DMS 273 (cell line): ENCODE measurements at regions not wholly inside any gene's neighbourhood (a gene's known extent, or its start where the extent isn't known, plus 50 kb on each side); places are given as distances from the start of the nearest gene placed in this dataset.

ENCODE experiments used
- DNase-seq: peaks from one replicate; lab custom pipeline; 2025; ENCODE audit not compliant: unreplicated experiment; lab: John Stamatoyannopoulos, UW

DNA sequence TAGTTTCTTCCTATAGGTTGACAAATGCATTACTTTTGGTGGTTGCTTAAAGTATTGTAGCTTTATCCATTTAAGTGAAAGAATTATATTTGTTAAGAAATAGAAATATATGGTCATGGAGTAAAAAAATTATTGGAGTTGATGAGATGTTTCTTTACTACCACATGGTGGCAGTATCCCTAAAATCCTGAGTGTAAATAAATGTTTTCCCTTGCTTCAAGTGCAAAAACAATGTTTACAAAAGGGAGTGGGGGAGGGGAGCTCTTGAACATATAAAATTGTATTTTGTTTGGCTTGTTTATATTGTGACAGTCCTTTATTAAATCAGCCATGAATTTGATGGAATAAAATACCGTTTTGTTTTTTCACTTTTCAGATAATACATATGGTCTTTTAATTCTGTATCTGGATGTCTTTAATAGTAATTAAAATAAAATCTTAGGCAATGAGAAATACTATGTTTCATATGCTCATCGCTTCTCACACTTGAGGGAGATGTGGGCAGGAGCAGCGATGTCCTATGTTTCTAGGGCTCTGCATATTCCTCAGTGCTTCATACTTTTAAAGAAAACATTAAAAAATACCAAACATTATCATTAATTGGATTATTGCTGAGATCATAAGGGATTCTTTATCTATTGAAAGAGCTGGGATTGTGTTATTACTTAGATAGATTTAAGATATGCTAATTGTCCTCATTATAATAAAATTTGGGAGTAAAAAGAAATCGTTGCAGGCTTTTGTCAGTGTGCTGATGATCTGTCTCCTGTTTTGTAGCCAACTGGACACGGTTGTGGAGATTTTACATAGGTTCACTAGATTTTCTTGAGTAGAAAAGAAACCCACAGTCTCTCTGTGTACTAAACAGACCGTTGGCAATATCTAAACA lies 349.7 kb downstream of the TUSC7 start:
- DNase-seq = peak; percentile 66

DNA sequence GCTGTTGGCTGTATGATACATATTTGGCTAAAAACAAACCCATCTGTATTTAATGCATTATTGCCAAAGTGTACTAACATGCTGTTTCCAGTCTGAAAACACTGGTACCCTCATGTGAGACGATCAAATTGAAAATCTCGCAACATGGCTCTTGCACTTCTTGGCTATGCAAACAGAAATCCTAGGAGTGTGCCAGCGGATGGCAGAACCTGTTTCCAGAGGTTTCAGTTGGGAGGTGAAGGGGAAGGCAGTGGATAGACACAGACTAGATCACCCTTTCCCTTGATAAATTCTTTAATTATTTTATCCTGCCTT lies 350.3 kb downstream of the TUSC7 start:
- DNase-seq = no peak

- DNase-seq = no peak
Observed at GRCh38 chr3:117063930-117064329, 354.4 kb downstream of the TUSC7 start.

DNA sequence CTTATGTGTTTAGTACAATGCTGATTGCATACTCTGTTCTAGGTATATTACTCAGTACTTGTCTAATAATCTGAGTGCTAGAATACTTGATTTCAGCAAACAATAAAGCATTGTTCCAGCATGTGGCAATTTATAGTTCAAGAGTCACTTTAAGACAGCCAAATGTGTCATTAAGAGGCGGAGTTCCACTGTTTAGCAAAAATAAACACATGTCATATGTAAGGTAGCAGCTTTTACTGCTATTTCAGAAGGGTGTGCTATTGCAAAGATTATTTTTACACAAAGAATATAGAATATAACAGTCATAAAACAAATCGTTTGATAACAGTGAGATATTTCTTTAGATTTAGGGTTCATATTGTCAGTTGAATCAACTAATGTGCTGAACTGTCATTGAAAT lies 358.7 kb downstream of the TUSC7 start:
- no peak for DNase-seq

DNA sequence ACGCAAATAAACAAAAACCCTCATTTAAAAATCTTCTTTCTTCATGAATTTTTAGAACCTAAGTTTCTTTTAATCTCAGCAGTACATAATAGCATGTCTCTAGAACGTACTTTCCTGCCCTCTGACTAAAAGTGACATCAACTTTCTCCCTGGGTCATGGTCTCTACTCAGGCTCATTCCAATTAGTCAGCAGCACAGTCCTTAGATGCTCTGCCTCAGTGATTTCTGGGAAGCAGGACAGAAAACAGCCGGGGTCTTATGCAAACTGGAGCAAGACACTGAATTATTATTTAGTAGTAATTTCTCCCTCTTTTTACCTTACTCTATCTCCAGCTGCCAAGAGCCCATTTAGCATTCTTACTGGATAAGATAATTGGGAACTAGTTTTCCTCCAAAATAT lies 365.2 kb downstream of the TUSC7 start:
- no peak for DNase-seq

DNA sequence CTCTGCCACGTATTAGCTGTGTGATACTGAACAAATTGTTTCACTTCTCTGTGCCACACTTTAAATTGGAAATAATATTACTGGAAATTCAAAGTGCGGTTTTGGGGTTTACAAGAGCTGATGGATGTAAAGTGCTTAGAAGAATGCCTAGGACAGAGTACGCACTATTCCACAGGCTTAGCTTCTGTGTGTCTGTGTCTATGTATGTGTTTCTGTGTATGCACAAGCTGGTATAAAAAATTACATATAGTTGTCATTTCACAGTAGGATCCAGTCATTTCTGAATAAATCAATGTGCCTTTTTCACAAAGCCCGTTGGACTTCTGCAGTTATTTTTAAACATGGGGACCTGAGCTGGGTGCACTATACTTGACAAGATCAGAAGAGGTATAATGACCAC lies 370.4 kb downstream of the TUSC7 start:
- DNase-seq = no peak

DNA sequence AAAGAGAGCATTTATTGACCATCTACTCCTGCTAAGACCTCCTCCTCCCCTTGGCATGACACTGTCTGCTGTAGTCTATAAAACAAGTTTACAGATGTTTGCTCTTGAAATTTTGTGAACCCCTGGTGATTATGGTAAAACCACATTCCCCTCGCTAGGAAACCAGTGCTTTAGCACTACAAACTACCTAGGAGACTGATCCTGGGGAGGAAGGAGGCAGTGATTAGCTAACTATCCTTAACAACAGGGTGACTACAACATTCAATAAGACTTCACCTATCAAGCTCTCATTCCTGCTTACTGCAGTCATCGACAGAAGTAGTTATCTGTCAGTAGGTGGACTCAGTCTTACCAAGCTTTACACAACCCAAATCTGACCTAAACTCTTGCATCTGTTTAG lies 371.3 kb downstream of the TUSC7 start:
- DNase-seq = no peak

- no peak for DNase-seq
Observed at GRCh38 chr3:117084277-117084676, 374.7 kb downstream of the TUSC7 start.

GRCh38 chr3:117084739-117085270 lies 375.2 kb downstream of the TUSC7 start:
- no peak for DNase-seq

GRCh38 chr3:117091676-117092075 lies 382.1 kb downstream of the TUSC7 start:
- no peak for DNase-seq

GRCh38 chr3:117096549-117096948 lies 387.0 kb downstream of the TUSC7 start:
- DNase-seq = no peak

- no peak for DNase-seq
Observed at GRCh38 chr3:117097351-117097750, 387.8 kb downstream of the TUSC7 start.

- no peak for DNase-seq
Observed at GRCh38 chr3:117101697-117102096, 392.1 kb downstream of the TUSC7 start.

GRCh38 chr3:117102426-117102825 lies 392.8 kb downstream of the TUSC7 start:
- no peak for DNase-seq

DNA sequence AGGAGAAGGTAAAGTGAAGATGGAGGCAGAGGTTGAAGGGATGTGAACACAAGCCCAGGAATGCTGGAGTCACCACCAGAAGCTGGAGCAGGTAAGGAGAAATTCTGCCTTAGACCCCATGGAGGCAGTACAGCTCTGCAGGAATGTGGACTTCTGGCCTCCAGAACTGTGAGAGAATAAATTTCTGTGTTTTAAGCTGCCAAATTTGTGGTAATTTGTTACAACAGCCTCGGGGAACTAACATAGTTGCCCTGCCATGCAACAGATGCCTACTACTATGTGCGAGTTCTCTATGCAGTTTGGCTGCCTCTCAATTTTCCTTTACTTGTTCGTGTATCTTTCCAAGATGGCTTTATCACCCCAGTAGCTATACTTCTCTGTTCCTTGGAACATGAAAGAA lies 394.1 kb downstream of the TUSC7 start:
- DNase-seq = peak; percentile 15

DNA sequence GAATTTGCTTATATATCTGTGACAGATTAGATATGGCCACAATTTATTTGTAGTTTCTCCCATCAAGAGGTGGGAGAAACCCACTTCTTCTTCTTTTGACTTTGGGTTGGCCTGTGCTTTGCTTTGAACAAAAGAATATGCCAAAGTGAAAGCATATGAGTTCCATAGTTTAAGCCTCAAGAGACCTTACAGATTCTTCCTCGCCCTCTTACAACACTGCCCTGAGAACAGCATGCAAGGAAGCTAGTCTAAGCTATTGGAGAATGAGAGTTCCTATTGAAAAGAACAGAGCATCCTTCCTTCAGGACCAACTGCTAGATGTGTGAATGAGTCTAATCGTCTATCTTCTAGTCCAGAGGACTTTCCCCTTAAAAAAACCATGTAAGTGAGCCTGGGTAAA lies 394.8 kb downstream of the TUSC7 start:
- no peak for DNase-seq

DNA sequence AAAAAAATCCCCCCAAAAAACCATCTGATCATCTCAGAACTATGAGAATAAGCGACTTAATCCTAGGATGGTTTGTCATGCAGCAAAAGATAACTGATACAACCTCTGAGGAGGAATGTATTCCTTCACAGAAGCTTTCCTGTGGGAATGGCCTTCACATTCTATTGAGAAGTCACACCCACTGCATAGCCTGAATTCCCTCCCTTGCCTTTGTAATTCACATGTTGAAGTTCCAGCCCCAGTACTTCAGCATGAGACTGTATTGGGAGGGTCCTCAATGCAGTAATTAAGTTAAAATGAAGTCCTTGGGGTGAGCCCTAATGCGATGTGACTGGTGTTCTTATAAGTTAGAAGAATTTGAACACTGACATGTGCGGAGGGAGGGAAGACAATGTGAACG lies 395.2 kb downstream of the TUSC7 start:
- no peak for DNase-seq

DNA sequence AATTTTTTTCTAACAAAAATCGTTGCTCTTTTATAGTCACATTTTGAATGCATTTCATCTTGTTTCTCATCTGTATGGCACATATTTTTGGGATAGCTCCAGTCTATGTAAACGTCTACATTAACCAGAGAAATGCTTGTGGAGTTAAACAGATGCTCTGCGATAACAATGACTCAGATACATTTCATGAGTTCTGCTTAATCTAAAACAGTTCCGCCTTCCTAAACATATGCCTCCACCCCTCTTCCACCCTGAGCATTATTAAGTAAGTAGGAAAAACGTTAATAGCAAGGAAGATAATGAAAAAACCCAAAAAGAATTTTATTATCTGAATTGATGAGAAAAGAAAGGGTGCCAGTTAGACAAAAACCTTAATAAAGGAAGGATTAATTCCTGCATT lies 396.1 kb downstream of the TUSC7 start:
- no peak for DNase-seq

GRCh38 chr3:117106396-117106795 lies 396.8 kb downstream of the TUSC7 start:
- DNase-seq = no peak

DNA sequence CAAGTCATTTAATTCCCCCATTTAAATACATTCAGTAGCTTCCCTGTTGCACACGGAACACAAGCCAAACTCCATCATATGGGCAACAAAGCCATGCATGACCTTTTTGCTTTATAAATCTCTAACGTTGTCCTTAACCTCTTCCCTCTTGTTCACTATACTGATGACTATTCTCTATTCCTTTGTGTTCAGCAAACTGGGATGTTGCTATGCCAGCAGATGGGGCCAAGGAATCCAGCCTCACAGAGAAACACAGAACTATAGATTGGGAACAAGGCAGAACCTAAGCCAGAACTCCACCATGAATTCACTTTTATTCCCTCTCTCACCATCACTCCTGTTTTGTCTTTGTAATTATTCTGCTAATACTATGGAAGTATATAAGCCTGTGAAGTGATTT lies 398.4 kb downstream of the TUSC7 start:
- no peak for DNase-seq

DNA sequence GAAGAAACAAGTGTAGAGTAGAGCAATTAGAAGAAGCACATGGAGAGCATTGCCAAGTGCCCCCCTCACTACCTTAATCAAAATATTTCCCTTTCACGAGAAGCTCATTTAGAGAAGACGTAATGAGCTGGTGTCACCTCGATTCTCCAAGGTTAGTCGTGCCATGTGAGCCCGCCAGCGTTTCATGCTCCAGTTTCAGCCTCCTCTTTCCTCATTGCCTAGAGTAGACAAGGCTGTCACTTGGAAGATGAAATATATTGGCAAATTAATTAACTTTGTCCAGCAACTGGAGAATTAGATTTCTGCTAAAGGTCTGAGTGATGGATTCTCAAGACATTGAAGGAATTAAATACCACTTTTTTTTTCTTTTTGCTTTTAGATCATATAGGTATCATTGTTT lies 399.6 kb downstream of the TUSC7 start:
- DNase-seq = no peak

DNA sequence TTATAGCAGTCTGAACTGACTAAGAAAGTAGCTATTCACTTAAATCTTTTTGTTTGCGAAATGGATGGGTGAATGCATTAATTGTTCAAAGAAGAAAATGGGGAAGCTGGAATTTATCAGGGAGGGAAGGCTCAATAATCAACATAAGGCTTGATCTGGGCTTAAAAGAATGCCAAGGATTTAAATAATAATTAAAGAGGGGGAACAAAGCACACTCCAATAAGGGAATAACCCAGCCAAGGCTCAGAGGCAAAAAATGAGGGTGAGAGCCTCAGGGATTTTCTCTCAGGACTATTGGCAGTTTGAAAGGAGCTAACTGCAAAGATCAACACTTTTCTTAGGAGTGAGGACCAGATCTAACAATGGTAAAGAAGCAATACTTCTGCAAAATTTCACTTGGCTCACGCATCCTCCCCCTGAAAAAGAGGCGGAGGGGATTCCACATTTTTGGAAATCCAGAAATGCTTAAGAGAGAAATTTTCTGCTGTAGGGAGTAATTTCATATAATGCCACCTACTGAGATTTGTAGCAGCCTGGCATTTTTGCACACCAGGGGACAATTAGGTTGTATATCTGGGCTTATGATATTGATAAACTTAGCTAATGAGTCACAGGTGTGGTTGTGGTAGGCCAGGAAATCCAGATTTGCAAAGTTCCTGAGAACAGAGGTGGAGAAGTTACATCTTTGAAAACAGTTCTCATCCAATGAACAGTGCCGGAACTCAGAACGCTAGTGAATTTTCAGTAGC lies 405.1 kb downstream of the TUSC7 start:
- no peak for DNase-seq
